Keratinocyte (primary cell): ENCODE measurements at regions not wholly inside any gene's neighbourhood (a gene's known extent, or its start where the extent isn't known, plus 50 kb on each side); places are given as distances from the start of the nearest gene placed in this dataset.
A peak's percentile ranks its signal among the peaks of the same experiment; 100 is the strongest.

Source experiments
- DNase-seq: peaks from one replicate; pipeline ENCODE4 v3.0.0-alpha.2; 2011; ENCODE audit warnings: low read depth, missing footprints, low spot score
- FAIRE-seq: peaks from 2 replicates; lab custom pipeline; 2011; peaks lifted over from hg19 to GRCh38; lab: Jason Lieb, UNC
- H2AFZ ChIP-seq: 2 replicates; pipeline ENCODE4 v1.6.0; 2012; ENCODE audit warnings: low read length, control low read depth, inconsistent platforms; ENCODE audit not compliant: control insufficient read depth
- H3K27ac ChIP-seq: 2 replicates; pipeline ENCODE4 v1.5.1; 2011; ENCODE audit warnings: low read length; ENCODE audit not compliant: control insufficient read depth, insufficient read depth
- H3K27me3 ChIP-seq: 3 replicates; pipeline ENCODE4 v1.6.0; 2011; ENCODE audit warnings: low read length; ENCODE audit not compliant: control insufficient read depth, insufficient read depth; ENCODE audit errors: extremely low read depth
- H3K36me3 ChIP-seq, 2 experiments: 2 replicates in 1 of 2; 3 replicates in 1 of 2; pipeline ENCODE4 v1.5.1; 2011; ENCODE audit warnings: low read length in 2 of 2, mild to moderate bottlenecking in 1 of 2; ENCODE audit not compliant: control insufficient read depth in 2 of 2, insufficient read depth in 2 of 2; ENCODE audit errors: extremely low read depth in 1 of 2
- H3K4me1 ChIP-seq: 3 replicates; pipeline ENCODE4 v1.5.1; 2011; ENCODE audit warnings: low read length; ENCODE audit not compliant: control insufficient read depth, insufficient read depth; ENCODE audit errors: extremely low read depth
- H3K4me2 ChIP-seq: 3 replicates; pipeline ENCODE4 v1.6.0; 2011; ENCODE audit warnings: low read depth, low read length; ENCODE audit not compliant: control insufficient read depth, insufficient read depth; ENCODE audit errors: extremely low read depth
- H3K4me3 ChIP-seq, 3 experiments: fragments of 200-600 bp in 1 of 3; sonication (generic) in 1 of 3; 2 replicates in 2 of 3; 3 replicates in 1 of 3; pipeline ENCODE4 v1.5.1; 2011 to 2016; ENCODE audit warnings: low read length in 3 of 3, mild to moderate bottlenecking in 3 of 3, control low read depth in 2 of 3, inconsistent platforms in 1 of 3, low read depth in 1 of 3, mixed read lengths in 1 of 3, mixed run types in 1 of 3, moderate library complexity in 1 of 3; ENCODE audit not compliant: control insufficient read depth in 2 of 3, insufficient read depth in 2 of 3; ENCODE audit errors: extremely low read depth in 1 of 3
- H3K79me2 ChIP-seq: 2 replicates; pipeline ENCODE4 v1.6.0; 2012; ENCODE audit warnings: low read length; ENCODE audit not compliant: control insufficient read depth, insufficient read depth
- H3K9ac ChIP-seq: 3 replicates; pipeline ENCODE4 v1.6.0; 2011; ENCODE audit warnings: low read length; ENCODE audit not compliant: control insufficient read depth, insufficient read depth; ENCODE audit errors: extremely low read depth
- H3K9me1 ChIP-seq: 3 replicates; pipeline ENCODE4 v1.6.0; 2011; ENCODE audit warnings: low read length; ENCODE audit not compliant: control insufficient read depth, insufficient read depth; ENCODE audit errors: extremely low read depth
- H3K9me3 ChIP-seq: 2 replicates; pipeline ENCODE4 v1.5.1; 2012; ENCODE audit warnings: low read depth, low read length; ENCODE audit not compliant: control insufficient read depth
- H4K20me1 ChIP-seq: 3 replicates; pipeline ENCODE4 v1.6.0; 2011; ENCODE audit warnings: low read length; ENCODE audit not compliant: control insufficient read depth, insufficient read depth; ENCODE audit errors: extremely low read depth
- CTCF ChIP-seq, 3 experiments: IDR thresholded peaks in 1 of 3; conservative IDR thresholded peaks in 1 of 3; optimal IDR thresholded peaks in 1 of 3; 2 replicates in 2 of 3; 3 replicates in 1 of 3; pipeline versions ENCODE3 to v1.5.1; 2011; ENCODE audit warnings: low read length in 3 of 3, mild to moderate bottlenecking in 3 of 3, moderate library complexity in 2 of 3, control low read depth in 1 of 3, inconsistent platforms in 1 of 3; ENCODE audit not compliant: insufficient read depth in 2 of 3; ENCODE audit errors: extremely low read depth in 1 of 3
- EZH2 ChIP-seq: IDR thresholded peaks from one replicate; pipeline ENCODE4 v1.6.1; 2012; ENCODE audit warnings: inconsistent platforms, mild to moderate bottlenecking, low read length, moderate library complexity
- dilution Hi-C: fragments of 300-500 bp; cut with MboI; formaldehyde crosslinking; loops from one replicate; pipeline ENCODE4 v1.7.0; 2020; ENCODE audit warnings: low sequenced_read_pairs; ENCODE audit not compliant: extremely low pct_ligation_motif_present

- TF ChIP-seq CTCF (optimal IDR thresholded peaks at IDR 0.05 in 1 of 3, IDR thresholded peaks at IDR 0.05 in 1 of 3, conservative IDR thresholded peaks at IDR 0.05 in 1 of 3; ENCODE audit: extremely low read depth in 1 of 3, insufficient read depth in 2 of 3, low read length in 3 of 3): no peak
- no peak for TF ChIP-seq EZH2
- H3K9me1 ChIP-seq: no peaks in the 10 kb centered on the region
- H3K9ac ChIP-seq: no peak overlapping the region
- DNase-seq (no peak), FAIRE-seq (peak; percentile 29)
- no peaks in the 10 kb centered on the region for H3K36me3 ChIP-seq
- H3K4me3 ChIP-seq: no peak overlapping the region
- H3K4me1 ChIP-seq: peaks cover 6% of the 10 kb centered on the region
- H3K27ac ChIP-seq: no peak overlapping the region
- no peaks in the 10 kb centered on the region for H3K9me3 ChIP-seq
- dilution Hi-C loops: no loop called here
- H2AFZ ChIP-seq: no peak overlapping the region
- H3K4me2 ChIP-seq: no peak overlapping the region
- H3K79me2 ChIP-seq: no peaks in the 10 kb centered on the region
- H4K20me1 ChIP-seq: no peaks in the 10 kb centered on the region
- H3K27me3 ChIP-seq: no peaks in the 10 kb centered on the region
Observed at GRCh38 chr2:145066856-145067548, 547.1 kb upstream of the ZEB2 start.

- no peaks in the 10 kb centered on the region for H3K79me2 ChIP-seq
- dilution Hi-C loops: no loop called here
- H3K4me3 ChIP-seq: no peak overlapping the region
- no peaks in the 10 kb centered on the region for H4K20me1 ChIP-seq
- no peak overlapping the region for H3K4me2 ChIP-seq
- TF ChIP-seq EZH2 (no peak), CTCF (optimal IDR thresholded peaks at IDR 0.05 in 1 of 3, IDR thresholded peaks at IDR 0.05 in 1 of 3, conservative IDR thresholded peaks at IDR 0.05 in 1 of 3; ENCODE audit: extremely low read depth in 1 of 3, insufficient read depth in 2 of 3, low read length in 3 of 3) (no peak)
- no peaks in the 10 kb centered on the region for H3K9me3 ChIP-seq
- no peaks in the 10 kb centered on the region for H3K9me1 ChIP-seq
- H3K9ac ChIP-seq: no peak overlapping the region
- FAIRE-seq (no peak), DNase-seq (no peak)
- H3K36me3 ChIP-seq: no peaks in the 10 kb centered on the region
- H3K27me3 ChIP-seq: no peaks in the 10 kb centered on the region
- H3K27ac ChIP-seq: no peak overlapping the region
- H3K4me1 ChIP-seq: peaks cover 9% of the 10 kb centered on the region
- no peak overlapping the region for H2AFZ ChIP-seq
Observed at GRCh38 chr2:145066151-145066661, 546.3 kb upstream of the ZEB2 start.
